Skin epidermis (tissue), 12 donors: ENCODE measurements at regions not wholly inside any gene's neighbourhood (a gene's known extent, or its start where the extent isn't known, plus 50 kb on each side); places are given as distances from the start of the nearest gene placed in this dataset.
"Not testable (repeated sequence)": the region's sequence is repeated elsewhere in the genome, so short reads cannot be mapped to it uniquely, and the experiment has no call there.

ENCODE experiments used
- H3K27ac ChIP-seq, 21 experiments: fragments of 200-600 bp; sonication (generic) in 11 of 21; one replicate each; pipeline ENCODE4 v1.5.0; 2020; ENCODE audit warnings: mild to moderate bottlenecking in 3 of 21, inconsistent platforms in 2 of 21, moderate library complexity in 2 of 21
- H3K4me3 ChIP-seq, 7 experiments: fragments of 200-600 bp; sonication (generic) in 2 of 7; one replicate each; pipeline ENCODE4 v1.5.0; 2020; ENCODE audit warnings: inconsistent platforms in 2 of 7, mild to moderate bottlenecking in 2 of 7, moderate library complexity in 1 of 7

DNA sequence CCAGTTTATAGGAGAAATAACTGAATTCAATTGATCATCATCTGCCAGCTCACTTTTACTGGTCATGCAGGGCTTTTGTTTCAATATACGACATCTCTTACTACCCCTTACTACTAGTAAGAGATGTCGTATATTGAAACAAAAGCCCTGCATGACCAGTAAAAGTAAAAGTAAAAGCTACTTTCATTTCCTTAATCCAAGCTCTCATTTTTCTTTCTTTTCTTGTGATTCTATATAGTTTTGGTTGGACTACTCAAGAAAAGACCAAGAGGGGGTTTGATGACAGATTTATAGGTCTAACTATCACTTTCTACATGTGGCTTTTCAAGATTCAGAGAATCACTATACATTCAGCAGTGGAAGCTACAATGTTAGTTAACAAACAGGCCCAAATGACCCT is 1237.3 kb downstream of the ROBO2 start:
- Histone ChIP-seq H3K27ac (no peak overlapping the region), H3K4me3 (no peak overlapping the region)

- no peak overlapping the region for H3K4me3 ChIP-seq
Measured at GRCh38 chr3:78277801-78278200, 1237.9 kb downstream of the ROBO2 start.

DNA sequence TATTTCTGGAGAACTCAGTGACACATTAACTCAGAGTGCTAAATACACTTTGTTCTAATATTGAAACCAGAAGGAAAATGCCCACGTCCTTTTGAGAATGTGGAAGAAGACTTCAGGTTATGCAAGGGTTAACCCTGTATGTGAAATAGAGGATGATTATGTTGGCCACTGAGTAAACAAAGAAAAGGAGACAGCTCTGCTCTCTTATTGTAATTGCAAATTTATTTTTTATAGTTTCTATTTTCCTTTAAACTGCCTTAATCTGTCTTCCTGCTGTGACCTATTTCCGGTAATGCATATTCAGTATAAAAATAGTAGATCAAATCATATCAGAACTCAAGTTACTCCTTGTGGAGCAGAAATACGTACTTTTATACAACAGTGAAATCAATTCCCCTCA is 1239.2 kb downstream of the ROBO2 start:
- Histone ChIP-seq H3K27ac (no peak overlapping the region), H3K4me3 (no peak overlapping the region)

More at GRCh38 chr3:78277801-78278200, 1237.9 kb downstream of the ROBO2 start:
- no peak overlapping the region for H3K27ac ChIP-seq

DNA sequence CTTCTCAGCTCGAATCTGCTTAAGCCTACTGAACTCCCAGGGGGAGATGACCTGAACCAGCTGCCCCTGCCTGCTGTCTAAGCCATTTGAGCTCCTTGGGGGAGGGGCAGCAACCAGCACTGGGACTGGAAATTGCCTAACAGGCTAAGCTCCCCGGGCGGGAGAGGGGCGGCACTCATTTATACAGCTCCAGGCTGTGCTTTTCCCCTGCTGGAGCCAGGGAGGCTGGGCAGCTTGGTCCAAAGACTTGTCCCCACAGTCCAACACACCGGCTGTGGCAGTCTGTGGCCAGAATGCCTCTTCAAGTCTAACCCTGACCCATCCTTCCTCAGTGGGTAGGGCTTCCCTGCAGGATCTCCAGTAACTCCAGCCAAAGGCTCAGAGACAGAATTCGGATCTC is 1241.5 kb downstream of the ROBO2 start:
- no peak overlapping the region for H3K27ac ChIP-seq
- H3K4me3 ChIP-seq: no peak overlapping the region

DNA sequence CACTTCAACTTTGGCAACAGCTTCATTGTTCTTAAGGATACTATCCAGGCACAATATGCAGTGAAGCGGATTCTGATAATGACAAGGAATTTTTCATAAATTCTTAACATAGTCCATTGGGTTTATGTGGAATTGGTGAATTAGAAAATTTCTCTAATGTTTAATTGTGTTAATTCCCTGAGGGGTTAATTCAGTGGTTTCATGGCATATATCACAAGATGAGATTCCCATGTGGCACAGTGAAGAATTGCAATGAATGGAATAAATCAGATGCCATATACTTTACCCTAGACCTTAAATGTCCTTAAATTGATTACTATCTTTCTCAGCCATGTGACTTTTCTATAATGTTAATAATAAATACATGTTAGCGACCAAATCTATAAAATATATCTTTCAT is 1244.1 kb downstream of the ROBO2 start:
- no peak overlapping the region for H3K27ac ChIP-seq

DNA sequence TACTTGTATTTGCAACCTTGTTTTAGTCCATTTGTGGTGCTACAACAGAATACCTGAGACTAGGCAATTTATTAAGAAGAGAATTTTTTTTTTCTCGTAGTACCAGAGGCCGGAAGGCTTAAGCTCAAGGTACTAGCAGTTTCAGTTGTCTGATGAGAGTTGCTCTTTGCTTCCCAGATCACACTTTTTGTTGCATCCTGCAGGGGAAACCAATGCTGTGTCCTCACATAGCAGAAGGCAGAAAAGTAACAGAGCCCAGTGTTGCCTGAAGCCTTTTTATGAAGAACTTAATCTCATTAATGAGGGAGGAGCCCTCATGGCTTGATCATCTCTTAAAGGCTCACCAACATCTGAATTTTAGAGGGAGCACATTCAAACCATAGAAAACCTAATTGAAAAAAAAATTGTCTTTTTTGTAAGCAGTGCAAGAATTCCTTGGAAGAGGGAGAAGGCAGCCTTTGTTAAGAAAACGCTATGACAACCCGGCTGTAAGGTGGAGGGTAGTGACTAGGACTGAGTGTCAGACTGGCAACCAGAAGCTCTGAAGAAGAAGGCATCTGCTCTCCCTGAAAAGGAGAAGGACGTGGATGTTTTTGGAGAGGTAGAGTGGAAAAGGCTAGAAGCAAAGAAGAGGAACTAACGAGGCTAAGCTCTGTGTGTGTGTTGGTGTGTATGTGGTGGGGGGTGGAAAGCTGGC is 1245.3 kb downstream of the ROBO2 start:
- Histone ChIP-seq H3K4me3 (no peak overlapping the region), H3K27ac (no peak overlapping the region)

More for the DNA sequence above, 1244.1 kb downstream of the ROBO2 start:
- H3K4me3 ChIP-seq: no peak overlapping the region

- Histone ChIP-seq H3K4me3 (no peak overlapping the region), H3K27ac (no peak overlapping the region)
Measured at GRCh38 chr3:78287085-78287484, 1247.2 kb downstream of the ROBO2 start.

DNA sequence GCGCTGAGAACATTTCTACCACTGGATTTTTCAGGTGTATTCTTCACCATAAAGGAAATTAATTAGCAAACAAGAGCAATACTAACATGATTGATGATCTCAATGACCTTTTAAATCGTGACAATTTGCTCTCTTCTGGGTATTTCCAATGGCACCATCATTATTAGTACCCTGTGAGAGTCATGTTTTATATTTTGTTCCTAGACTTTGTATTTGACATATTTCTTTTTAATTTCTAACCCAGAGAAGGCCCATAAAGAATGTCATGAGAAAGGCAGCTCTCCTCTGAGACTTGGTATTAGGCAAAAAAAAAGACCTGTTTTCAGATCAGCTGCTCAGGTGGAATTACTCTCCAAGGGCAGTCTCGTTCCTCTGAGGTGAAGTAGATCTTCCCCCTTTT is 1253.4 kb downstream of the ROBO2 start:
- no peak overlapping the region for H3K4me3 ChIP-seq
- no peak overlapping the region for H3K27ac ChIP-seq

DNA sequence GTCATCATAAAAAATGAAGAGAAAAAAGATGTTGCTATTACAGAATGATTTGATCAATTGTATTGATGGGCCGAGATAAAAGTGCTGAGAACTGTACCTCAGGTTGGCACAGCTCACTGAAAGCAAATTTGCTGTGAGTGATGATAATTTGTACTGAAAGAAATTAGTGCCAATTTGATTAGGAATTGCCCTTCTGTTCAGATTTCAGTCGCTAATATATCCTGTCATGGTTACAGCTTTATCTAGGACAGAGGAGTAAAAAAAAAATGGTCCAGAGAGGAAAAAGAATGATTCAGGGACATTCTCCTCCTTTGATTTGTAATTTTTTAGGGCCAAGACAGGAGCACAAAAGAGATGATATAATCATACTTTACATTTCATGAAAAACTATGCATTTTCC is 1264.2 kb downstream of the ROBO2 start:
- no peak overlapping the region for H3K4me3 ChIP-seq
- no peak overlapping the region for H3K27ac ChIP-seq

DNA sequence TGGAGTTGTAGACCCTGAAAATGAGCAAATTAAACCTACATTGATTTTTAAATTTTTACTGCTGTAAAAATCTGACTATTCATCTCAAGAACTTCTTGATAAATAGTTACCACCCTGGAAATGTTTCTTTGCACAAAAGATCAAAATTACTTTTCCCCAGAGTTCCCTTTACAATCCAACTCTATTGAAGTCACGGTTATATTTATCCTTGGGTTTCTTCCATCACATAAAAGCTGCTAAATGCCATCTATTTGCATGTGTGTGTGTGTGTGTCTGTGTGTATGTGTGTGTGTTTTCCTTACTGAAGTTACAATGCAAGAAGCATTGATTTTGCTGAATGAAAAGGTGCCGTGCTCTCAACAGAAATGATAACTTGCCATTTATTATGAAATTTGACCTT is 1273.0 kb downstream of the ROBO2 start:
- Histone ChIP-seq H3K4me3 (no peak overlapping the region), H3K27ac (no peak overlapping the region)

GRCh38 chr3:78313332-78313731 is 1273.4 kb downstream of the ROBO2 start:
- H3K4me3 ChIP-seq: no peak overlapping the region

DNA sequence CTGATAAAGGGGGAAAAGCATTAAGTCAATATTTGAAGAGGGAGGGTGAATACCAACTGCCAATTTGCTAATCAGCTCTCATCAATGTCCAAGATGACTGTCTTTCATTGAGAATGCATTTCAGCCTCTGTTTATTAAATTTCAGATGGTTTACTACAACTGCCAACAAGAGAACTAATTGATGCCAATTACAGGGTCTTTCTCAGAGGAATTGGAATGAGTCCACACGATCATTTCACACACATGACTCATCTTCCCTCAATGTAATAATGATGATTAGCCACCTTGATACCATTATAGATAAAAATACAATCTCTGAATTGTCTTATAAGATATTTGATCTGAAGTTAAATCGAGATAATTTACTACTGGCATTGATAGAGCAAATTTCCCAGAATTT is 1274.4 kb downstream of the ROBO2 start:
- Histone ChIP-seq H3K27ac (no peak overlapping the region), H3K4me3 (no peak overlapping the region)

More at GRCh38 chr3:78313332-78313731, 1273.4 kb downstream of the ROBO2 start:
- H3K27ac ChIP-seq: no peak overlapping the region

GRCh38 chr3:78317774-78318173 is 1277.9 kb downstream of the ROBO2 start:
- Histone ChIP-seq H3K27ac (no peak overlapping the region), H3K4me3 (no peak overlapping the region)

DNA sequence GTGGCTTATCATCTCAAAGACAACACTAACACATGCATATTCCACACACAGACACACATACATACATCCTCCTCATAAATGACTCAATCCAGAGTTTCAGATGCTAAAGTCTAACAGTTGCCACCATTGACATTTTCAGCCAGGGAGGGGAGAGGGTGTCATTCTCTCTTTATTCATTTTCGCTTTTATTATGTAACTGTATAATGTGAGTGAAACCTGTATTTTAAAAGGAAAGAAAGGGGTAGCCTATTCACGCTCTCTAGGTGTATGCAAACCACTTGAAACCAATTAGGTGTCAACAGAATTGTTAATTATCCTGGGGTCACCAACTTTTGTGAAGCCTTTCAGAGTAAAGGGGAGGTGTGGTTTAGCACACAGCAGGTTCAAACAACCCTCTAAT is 1282.9 kb downstream of the ROBO2 start:
- Histone ChIP-seq H3K4me3 (no peak overlapping the region), H3K27ac (no peak overlapping the region)

DNA sequence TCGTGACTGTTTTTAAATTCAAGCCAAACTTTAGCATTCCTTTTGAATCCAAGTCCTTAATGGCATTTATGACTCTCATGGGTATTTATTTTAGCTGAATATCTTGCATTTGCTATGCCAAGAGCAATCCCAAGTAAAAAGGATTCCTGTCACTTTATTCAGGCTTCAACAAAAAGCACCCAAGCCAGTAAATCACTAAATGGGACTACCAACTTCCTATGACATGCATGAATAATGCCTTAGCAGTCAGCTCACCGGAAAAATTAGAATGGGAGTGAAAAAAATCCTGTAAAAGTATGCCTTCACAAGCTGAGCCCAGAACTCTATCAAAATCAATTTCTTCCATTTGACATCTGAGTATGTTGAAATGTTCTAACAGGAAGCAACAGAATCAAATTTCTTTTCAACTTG is 1297.9 kb downstream of the ROBO2 start:
- H3K27ac ChIP-seq: no peak overlapping the region

DNA sequence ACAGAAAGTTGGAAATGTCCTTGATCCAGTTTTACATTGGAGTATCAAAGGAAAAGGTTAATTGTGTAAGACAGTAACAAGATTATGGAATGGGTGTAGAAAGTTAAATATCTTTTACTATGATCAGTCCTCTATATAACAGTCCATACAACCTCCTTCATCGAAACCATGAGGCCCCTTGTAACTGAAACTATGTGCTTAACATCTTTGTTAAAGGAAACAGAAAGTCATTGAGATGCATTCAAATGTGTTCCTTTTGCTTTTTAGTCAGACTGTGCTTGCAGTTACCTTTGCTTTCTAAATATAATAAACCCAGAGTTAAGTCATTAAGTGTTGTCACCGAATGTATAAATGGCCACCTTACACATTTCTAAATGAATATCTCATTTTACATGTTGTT is 1298.5 kb downstream of the ROBO2 start:
- no peak overlapping the region for H3K4me3 ChIP-seq

More for the DNA sequence above, 1297.9 kb downstream of the ROBO2 start:
- H3K4me3 ChIP-seq: no peak overlapping the region

GRCh38 chr3:78343221-78343620 is 1303.3 kb downstream of the ROBO2 start:
- H3K4me3 ChIP-seq: no peak overlapping the region
- H3K27ac ChIP-seq: no peak overlapping the region

More for the DNA sequence above, 1298.5 kb downstream of the ROBO2 start:
- no peak overlapping the region for H3K27ac ChIP-seq

DNA sequence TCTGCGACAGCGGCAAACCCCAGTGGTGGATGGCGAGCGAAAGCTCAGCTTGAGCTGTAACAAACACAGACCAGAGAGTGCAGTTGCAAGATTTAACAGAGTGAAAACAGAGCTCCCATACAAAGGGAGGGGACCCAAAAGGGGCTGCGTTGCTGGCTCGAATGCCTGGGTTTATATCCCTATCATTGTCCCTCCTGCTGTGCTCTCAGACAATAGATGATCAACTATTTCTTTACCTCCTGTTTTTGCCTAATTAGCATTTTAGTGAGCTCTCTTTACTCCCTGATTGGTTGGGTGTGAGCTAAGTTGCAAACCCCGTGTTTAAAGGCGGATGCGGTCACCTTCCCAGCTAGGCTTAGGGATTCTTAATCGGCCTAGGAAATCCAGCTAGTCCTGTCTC is 1304.4 kb downstream of the ROBO2 start:
- not testable (repeated sequence) for H3K27ac ChIP-seq, H3K4me3 ChIP-seq

GRCh38 chr3:78344918-78345317 is 1305.0 kb downstream of the ROBO2 start:
- Histone ChIP-seq H3K27ac (no peak overlapping the region), H3K4me3 (no peak overlapping the region)

DNA sequence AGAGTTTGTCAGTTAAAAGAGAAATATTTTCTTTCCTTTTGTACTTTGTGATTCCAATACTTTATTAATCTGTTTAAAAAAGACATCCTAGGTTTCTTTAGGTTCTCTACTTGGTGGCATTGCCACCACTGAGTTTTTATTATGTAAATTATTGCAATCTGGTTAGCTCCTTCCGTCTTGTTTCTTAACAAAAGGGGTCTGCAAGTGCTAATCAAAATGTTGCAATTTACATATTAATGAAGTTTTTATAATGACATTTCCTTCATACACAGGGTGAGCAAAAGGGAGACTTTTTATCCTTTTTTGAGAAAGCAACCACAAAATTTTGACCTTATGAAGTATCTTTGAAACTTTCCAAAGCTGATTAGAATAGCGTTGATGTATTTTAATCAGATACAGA is 1307.3 kb downstream of the ROBO2 start:
- H3K4me3 ChIP-seq: no peak overlapping the region
- H3K27ac ChIP-seq: no peak overlapping the region

GRCh38 chr3:78348664-78349063 is 1308.8 kb downstream of the ROBO2 start:
- no peak overlapping the region for H3K27ac ChIP-seq
- no peak overlapping the region for H3K4me3 ChIP-seq

GRCh38 chr3:78349571-78349970 is 1309.7 kb downstream of the ROBO2 start:
- Histone ChIP-seq H3K27ac (no peak overlapping the region), H3K4me3 (no peak overlapping the region)
